ENCODE measurements at regions not wholly inside any gene's neighbourhood (a gene's known extent, or its start where the extent isn't known, plus 50 kb on each side); places are given as distances from the start of the nearest gene placed in this dataset.

- TF ChIP-seq SIN3A (IDR thresholded peaks at IDR 0.05; ENCODE audit: borderline replicate concordance, insufficient read depth, low read length) (no peak), FOXP2 (optimal IDR thresholded peaks at IDR 0.05; ENCODE audit: borderline replicate concordance, extremely low read depth, extremely low read length, insufficient read depth) (no peak), REST (IDR thresholded peaks at IDR 0.05; ENCODE audit: insufficient read depth in 1 of 2, low read depth in 2 of 2, low read length in 2 of 2) (no peak), POLR2AphosphoS5 (IDR thresholded peaks at IDR 0.05; ENCODE audit: low read depth, low read length) (no peak), TAF1 (IDR thresholded peaks at IDR 0.05; ENCODE audit: borderline replicate concordance, insufficient read depth, low read length) (no peak)
These were observed 286.5 kb upstream of the RTL1 start for GRCh38 chr14:101189962-101190560.

GRCh38 chr14:101191101-101191720, 287.7 kb upstream of the RTL1 start:
- TF ChIP-seq TAF1 (IDR thresholded peaks at IDR 0.05; ENCODE audit: borderline replicate concordance, insufficient read depth, low read length) (no peak), POLR2AphosphoS5 (IDR thresholded peaks at IDR 0.05; ENCODE audit: low read depth, low read length) (no peak), SIN3A (IDR thresholded peaks at IDR 0.05; ENCODE audit: borderline replicate concordance, insufficient read depth, low read length) (no peak), REST (IDR thresholded peaks at IDR 0.05; ENCODE audit: insufficient read depth in 1 of 2, low read depth in 2 of 2, low read length in 2 of 2) (no peak), FOXP2 (optimal IDR thresholded peaks at IDR 0.05; ENCODE audit: borderline replicate concordance, extremely low read depth, extremely low read length, insufficient read depth) (no peak)

- TF ChIP-seq TAF1 (IDR thresholded peaks at IDR 0.05; ENCODE audit: borderline replicate concordance, insufficient read depth, low read length) (no peak), SIN3A (IDR thresholded peaks at IDR 0.05; ENCODE audit: borderline replicate concordance, insufficient read depth, low read length) (no peak)
These were observed 288.5 kb upstream of the RTL1 start for GRCh38 chr14:101191721-101192660.

- TF ChIP-seq TAF1 (IDR thresholded peaks at IDR 0.05; ENCODE audit: borderline replicate concordance, insufficient read depth, low read length) (no peak), FOXP2 (optimal IDR thresholded peaks at IDR 0.05; ENCODE audit: borderline replicate concordance, extremely low read depth, extremely low read length, insufficient read depth) (no peak), SIN3A (IDR thresholded peaks at IDR 0.05; ENCODE audit: borderline replicate concordance, insufficient read depth, low read length) (no peak), REST (IDR thresholded peaks at IDR 0.05; ENCODE audit: insufficient read depth in 1 of 2, low read depth in 2 of 2, low read length in 2 of 2) (no peak), POLR2AphosphoS5 (IDR thresholded peaks at IDR 0.05; ENCODE audit: low read depth, low read length) (no peak)
These were observed 289.1 kb upstream of the RTL1 start for GRCh38 chr14:101192661-101193000.

- TF ChIP-seq SIN3A (IDR thresholded peaks at IDR 0.05; ENCODE audit: borderline replicate concordance, insufficient read depth, low read length) (no peak), POLR2AphosphoS5 (IDR thresholded peaks at IDR 0.05; ENCODE audit: low read depth, low read length) (no peak), FOXP2 (optimal IDR thresholded peaks at IDR 0.05; ENCODE audit: borderline replicate concordance, extremely low read depth, extremely low read length, insufficient read depth) (no peak), TAF1 (IDR thresholded peaks at IDR 0.05; ENCODE audit: borderline replicate concordance, insufficient read depth, low read length) (no peak), REST (IDR thresholded peaks at IDR 0.05; ENCODE audit: insufficient read depth in 1 of 2, low read depth in 2 of 2, low read length in 2 of 2) (no peak)
These were observed 289.8 kb upstream of the RTL1 start for GRCh38 chr14:101193106-101193844.

All from PFSK-1 (cell line).